ENCODE measurements at regions not wholly inside any gene's neighbourhood (a gene's known extent, or its start where the extent isn't known, plus 50 kb on each side); places are given as distances from the start of the nearest gene placed in this dataset.
A peak's percentile ranks its signal among the peaks of the same experiment; 100 is the strongest.

DNA sequence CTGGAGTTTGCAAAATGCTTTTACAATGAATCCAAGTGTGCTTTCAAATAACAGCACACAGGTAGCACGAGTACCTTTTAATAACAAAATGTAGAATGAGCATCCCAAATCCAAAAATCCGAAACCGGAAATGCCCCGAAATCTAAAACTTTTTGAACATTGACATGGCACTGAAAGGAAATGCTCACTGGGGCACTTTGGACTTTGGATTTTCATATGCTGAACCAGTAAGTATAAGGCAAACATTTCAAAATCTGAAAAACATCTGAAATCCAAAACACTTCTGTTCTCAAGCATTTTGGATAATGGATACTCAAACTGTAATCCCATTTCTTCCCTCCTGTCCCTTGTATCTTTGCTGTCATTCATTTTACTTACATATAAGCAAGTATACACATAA lies 50.1 kb downstream of the GCNT4 start:
- POLR2A ChIA-PET: no interaction called here
- no peak overlapping the region for H3K4me3 Mint-ChIP-seq
- peaks cover 4% of the 10 kb centered on the region for H3K27me3 Mint-ChIP-seq
- intact Hi-C loops (cut with micrococcal nuclease): no loop called here
- H3K27ac Mint-ChIP-seq: no peak overlapping the region
- H3K4me1 Mint-ChIP-seq (ENCODE audit: low read depth): no peaks in the 10 kb centered on the region
- DNase-seq: no peak
- CTCF ChIA-PET: no interaction called here
- peaks cover 7% of the 10 kb centered on the region for H3K9me3 Mint-ChIP-seq
- peaks cover 5% of the 10 kb centered on the region for H3K36me3 Mint-ChIP-seq

DNA sequence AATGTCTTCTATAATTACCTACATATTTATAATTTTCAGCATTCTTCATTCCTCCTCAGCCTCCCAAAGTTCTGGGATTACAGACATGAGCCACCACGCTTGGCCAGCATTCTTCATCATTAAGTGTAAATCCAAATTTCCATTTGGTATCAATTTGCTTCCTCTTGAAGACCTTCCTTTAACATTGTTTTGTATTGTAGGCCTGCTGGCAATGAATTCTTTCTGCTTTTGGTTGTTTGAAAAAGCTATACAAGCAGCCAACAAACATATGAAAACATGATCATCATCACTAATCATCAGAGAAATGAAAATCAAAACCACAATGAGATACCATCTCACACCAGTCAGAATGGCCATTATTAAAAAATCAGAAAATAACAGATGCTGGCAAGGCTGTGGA lies 56.4 kb downstream of the GCNT4 start:
- Mint-ChIP-seq H3K9me3 (peaks cover 4% of the 10 kb centered on the region), H3K27me3 (peaks cover 7% of the 10 kb centered on the region), H3K4me1 (ENCODE audit: low read depth) (no peaks in the 10 kb centered on the region), H3K4me3 (no peak overlapping the region), H3K36me3 (no peaks in the 10 kb centered on the region), H3K27ac (no peak overlapping the region)
- CTCF ChIA-PET: no interaction called here
- POLR2A ChIA-PET: no interaction called here
- no peak for DNase-seq
- intact Hi-C loops (cut with micrococcal nuclease): no loop called here

DNA sequence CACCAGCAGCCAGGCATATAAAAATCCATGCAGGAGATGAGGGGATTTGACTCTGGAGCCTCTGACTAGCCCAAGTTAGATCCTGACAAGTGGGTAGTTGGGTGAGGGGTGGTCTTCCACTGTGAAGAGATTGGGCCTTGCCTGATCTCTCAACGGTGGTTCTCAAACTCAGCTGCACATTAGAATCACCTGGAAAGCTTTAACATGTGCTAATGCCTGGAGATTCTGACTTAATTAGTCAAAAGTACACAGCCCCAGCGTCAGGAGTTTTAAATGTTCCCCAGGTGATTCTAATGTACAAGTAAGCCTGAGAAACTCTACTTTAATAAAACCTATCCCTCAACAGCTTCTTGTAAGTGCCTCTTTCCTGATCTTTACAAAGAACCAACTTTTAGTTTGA lies 57.5 kb downstream of the GCNT4 start:
- DNase-seq: no peak
- Mint-ChIP-seq H3K27me3 (peaks cover 7% of the 10 kb centered on the region), H3K9me3 (peaks cover 4% of the 10 kb centered on the region), H3K4me1 (ENCODE audit: low read depth) (no peaks in the 10 kb centered on the region), H3K36me3 (no peaks in the 10 kb centered on the region), H3K4me3 (no peak overlapping the region), H3K27ac (no peak overlapping the region)
- intact Hi-C loops (cut with micrococcal nuclease): no loop called here
- POLR2A ChIA-PET: no interaction called here
- CTCF ChIA-PET: no interaction called here

DNA sequence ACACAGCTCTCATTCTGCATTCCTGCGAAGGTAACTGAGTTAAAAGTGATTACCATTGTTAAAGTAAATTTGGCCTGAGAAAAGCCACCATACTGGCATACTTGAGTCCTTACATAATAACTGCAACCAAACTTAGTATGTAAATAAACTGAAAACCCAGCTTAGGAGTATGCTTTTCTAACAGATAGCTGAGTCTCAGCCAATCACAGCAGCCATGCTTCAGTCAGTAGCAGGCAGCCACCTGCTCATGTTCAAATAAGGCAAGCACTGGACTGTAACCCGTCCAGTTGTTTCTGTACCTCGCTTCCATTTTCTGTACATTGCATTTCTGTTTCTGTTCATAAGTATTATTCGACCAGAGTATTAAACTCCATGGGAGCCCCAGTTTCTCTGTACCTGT lies 58.6 kb downstream of the GCNT4 start:
- ChIA-PET POLR2A (no interaction called here), CTCF (no interaction called here)
- Mint-ChIP-seq H3K4me1 (ENCODE audit: low read depth) (no peaks in the 10 kb centered on the region), H3K27ac (no peak overlapping the region), H3K9me3 (peaks cover 4% of the 10 kb centered on the region), H3K27me3 (peaks cover 5% of the 10 kb centered on the region), H3K4me3 (no peak overlapping the region), H3K36me3 (no peaks in the 10 kb centered on the region)
- DNase-seq: no peak
- intact Hi-C loops (cut with micrococcal nuclease): no loop called here

DNA sequence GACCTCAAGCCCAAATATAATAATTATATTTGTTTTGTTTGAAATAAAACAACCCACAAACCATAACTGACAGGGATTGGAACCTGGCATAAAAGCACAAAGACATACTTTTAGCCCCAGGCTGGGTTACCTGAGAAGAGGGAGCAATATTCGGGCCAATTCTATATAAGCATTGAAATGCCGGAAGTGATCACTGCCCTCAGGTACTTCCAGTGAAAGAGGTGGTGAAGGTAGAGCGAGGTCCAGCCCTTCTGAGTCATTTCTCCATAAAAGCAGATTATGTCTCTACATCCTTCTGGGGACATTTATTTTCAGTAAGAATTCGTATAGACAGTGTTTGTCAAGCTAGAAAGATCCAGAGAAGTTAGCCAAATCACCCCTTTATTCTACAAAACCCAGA lies 59.6 kb downstream of the GCNT4 start:
- DNase-seq: no peak
- Mint-ChIP-seq H3K9me3 (peaks cover 11% of the 10 kb centered on the region), H3K27me3 (peaks cover 4% of the 10 kb centered on the region), H3K27ac (no peak overlapping the region), H3K36me3 (no peaks in the 10 kb centered on the region), H3K4me3 (no peak overlapping the region), H3K4me1 (ENCODE audit: low read depth) (no peaks in the 10 kb centered on the region)
- ChIA-PET CTCF (interaction anchor here (0.6 kb wide), 1 partner anchor 539 kb away, joined by 3 read pairs; no protein-coding TSS in a partner anchor), POLR2A (no interaction called here)
- intact Hi-C loops (cut with micrococcal nuclease): no loop called here

DNA sequence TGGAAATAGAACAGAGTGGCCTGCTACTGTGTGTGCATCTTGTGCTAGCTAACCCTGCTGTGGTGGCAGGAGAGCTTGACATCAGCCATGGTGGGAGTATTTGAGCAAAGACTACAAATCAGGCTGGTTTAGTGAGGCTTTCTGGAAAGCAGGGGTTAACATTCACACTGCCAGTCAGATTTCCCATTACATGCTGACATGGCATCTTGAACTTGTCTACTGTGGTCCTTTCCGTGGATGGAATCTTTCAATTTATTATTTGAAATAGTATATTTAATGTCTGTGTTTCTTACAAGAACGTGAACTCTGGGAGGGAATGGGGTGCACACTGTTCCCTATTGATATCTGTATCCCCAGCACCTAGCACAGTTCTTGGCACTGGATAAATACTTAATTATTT lies 60.8 kb downstream of the GCNT4 start:
- Mint-ChIP-seq H3K9me3 (peaks cover 8% of the 10 kb centered on the region), H3K36me3 (no peaks in the 10 kb centered on the region), H3K27ac (no peak overlapping the region), H3K4me3 (no peak overlapping the region), H3K4me1 (ENCODE audit: low read depth) (no peaks in the 10 kb centered on the region), H3K27me3 (peaks cover 1% of the 10 kb centered on the region)
- intact Hi-C loops (cut with micrococcal nuclease): no loop called here
- no peak for DNase-seq
- ChIA-PET CTCF (no interaction called here), POLR2A (no interaction called here)

DNA sequence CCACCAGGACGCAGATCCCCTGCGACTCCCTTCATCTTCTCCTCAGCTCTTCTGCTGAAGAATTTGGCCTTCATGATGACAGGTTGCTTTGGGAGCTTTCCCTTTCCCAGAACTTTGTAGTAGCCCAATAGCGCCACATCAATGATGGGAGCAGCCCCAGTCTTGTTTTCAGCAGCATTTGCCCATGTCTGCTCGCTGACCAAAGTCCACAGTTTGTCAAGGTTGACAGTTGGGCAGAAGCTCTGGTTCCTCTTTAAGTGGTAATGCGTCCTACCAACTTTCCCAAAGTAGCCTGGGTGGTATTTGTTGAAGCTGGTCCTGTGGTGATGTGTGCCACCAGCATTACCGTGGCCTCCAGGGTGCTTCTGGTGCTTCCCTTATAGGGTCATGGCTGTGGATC lies 62.2 kb downstream of the GCNT4 start:
- Mint-ChIP-seq H3K27me3 (no peaks in the 10 kb centered on the region), H3K9me3 (peaks cover 7% of the 10 kb centered on the region), H3K27ac (no peak overlapping the region), H3K36me3 (no peaks in the 10 kb centered on the region), H3K4me3 (no peak overlapping the region), H3K4me1 (ENCODE audit: low read depth) (no peaks in the 10 kb centered on the region)
- ChIA-PET CTCF (no interaction called here), POLR2A (no interaction called here)
- DNase-seq: no peak
- intact Hi-C loops (cut with micrococcal nuclease): no loop called here

DNA sequence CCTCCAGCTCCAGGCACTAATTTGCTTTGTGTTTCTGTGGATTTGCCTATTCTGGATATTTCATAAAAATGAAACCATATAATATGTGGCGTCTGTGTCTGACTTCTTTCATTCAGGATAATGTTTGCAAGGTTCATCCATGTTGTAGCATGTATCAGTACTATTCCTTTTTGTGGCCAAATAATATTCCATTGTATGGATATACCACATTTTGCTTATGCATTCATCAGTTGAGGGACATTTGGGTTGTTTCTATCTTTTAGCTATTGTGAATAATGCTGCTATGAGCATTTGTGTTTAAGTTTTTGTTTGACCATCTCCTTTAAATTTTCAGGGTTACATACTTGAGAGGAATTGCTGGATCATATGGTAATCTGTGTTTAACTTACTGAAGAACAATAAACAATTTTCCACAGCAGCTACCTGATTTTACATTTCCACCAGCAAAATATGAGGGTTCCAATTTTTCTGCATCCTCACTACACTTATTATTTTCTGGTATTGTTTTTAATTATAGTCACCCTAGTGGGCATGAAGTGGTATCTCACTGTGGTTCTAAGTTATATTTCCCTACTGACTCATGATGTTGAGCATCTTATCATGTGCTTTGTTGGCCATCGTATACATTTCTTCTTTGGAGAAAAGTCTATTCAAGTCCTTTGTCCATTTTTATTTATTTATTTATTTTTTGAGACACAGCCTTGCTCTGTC lies 63.9 kb downstream of the GCNT4 start:
- intact Hi-C loops (cut with micrococcal nuclease): no loop called here
- Mint-ChIP-seq H3K4me3 (no peak overlapping the region), H3K27ac (no peak overlapping the region), H3K4me1 (ENCODE audit: low read depth) (no peaks in the 10 kb centered on the region), H3K27me3 (no peaks in the 10 kb centered on the region), H3K9me3 (peaks cover 7% of the 10 kb centered on the region), H3K36me3 (no peaks in the 10 kb centered on the region)
- no peak for DNase-seq
- POLR2A ChIA-PET: no interaction called here
- CTCF ChIA-PET: interaction anchor here (0.6 kb wide), 1 partner anchor 820 kb away, joined by 3 read pairs; no protein-coding TSS in a partner anchor

DNA sequence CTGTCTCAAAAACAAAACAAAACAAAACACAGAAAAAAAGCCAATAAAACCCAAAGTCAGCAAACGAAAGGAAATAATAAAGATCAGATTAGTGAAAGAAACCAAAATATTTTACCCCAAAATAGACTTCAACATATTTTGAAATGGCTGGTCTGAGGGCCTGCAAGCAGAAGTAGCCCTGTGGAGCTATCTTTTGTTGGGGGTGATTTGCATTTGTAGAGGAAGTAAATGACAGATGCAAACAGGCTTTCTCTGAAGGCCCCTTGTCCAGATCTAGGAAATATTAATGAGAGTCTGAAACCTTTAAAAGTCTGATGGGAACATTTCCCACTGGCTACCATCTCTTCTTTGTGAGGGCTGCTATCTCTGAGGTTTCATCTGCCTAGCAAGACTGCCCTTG lies 74.0 kb downstream of the GCNT4 start:
- Mint-ChIP-seq H3K9me3 (peaks cover 7% of the 10 kb centered on the region), H3K4me3 (no peak overlapping the region), H3K27ac (no peak overlapping the region), H3K36me3 (peaks cover 8% of the 10 kb centered on the region), H3K27me3 (peaks cover 1% of the 10 kb centered on the region), H3K4me1 (ENCODE audit: low read depth) (peaks cover 27% of the 10 kb centered on the region)
- CTCF ChIA-PET: no interaction called here
- POLR2A ChIA-PET: no interaction called here
- intact Hi-C loops (cut with micrococcal nuclease): no loop called here
- no peak for DNase-seq

DNA sequence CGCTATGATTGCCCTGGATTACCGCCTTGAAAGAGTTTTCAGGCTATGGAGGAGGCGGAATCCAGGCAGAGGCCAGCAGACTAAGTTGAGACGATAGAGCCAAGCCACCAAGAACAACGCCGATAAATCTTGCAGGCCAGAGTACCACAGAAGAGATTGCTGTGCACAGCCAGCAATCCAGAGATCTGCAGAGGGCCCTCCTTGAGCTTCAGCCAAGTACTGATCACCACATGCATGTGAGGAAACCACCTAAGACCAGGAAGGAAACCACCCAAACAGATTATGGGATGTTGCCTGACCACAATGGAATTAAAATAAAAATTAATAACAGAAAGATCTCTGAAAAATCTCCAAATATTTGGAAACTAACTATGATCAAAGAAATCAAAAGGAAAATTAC lies 74.9 kb downstream of the GCNT4 start:
- Mint-ChIP-seq H3K4me1 (ENCODE audit: low read depth) (peaks cover 27% of the 10 kb centered on the region), H3K4me3 (no peak overlapping the region), H3K36me3 (peaks cover 8% of the 10 kb centered on the region), H3K9me3 (peaks cover 7% of the 10 kb centered on the region), H3K27me3 (peaks cover 1% of the 10 kb centered on the region), H3K27ac (no peak overlapping the region)
- intact Hi-C loops (cut with micrococcal nuclease): no loop called here
- DNase-seq: no peak
- ChIA-PET CTCF (no interaction called here), POLR2A (no interaction called here)

DNA sequence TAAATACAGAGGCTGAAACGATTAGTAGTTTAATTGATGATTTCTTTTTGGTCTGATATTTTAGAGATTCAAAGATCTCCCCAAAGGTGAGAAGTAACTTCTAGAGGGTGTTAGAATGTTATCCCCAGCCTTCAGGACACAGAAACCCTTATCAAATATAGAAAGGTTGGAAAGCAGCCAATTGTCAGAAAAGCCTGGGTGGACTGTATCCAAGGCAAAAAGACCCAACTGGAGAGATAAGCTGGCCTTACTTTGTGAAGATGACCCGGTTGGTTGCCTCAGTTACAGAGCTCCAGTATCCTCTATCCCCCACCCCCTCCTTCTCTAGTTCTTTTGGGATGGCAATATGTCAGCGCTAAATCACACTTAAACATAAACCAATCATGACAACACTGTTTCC lies 75.7 kb downstream of the GCNT4 start:
- Mint-ChIP-seq H3K27me3 (peaks cover 1% of the 10 kb centered on the region), H3K4me3 (no peak overlapping the region), H3K27ac (no peak overlapping the region), H3K36me3 (peaks cover 8% of the 10 kb centered on the region), H3K4me1 (ENCODE audit: low read depth) (peaks cover 27% of the 10 kb centered on the region), H3K9me3 (peaks cover 10% of the 10 kb centered on the region)
- ChIA-PET CTCF (no interaction called here), POLR2A (no interaction called here)
- DNase-seq: no peak
- intact Hi-C loops (cut with micrococcal nuclease): no loop called here

DNA sequence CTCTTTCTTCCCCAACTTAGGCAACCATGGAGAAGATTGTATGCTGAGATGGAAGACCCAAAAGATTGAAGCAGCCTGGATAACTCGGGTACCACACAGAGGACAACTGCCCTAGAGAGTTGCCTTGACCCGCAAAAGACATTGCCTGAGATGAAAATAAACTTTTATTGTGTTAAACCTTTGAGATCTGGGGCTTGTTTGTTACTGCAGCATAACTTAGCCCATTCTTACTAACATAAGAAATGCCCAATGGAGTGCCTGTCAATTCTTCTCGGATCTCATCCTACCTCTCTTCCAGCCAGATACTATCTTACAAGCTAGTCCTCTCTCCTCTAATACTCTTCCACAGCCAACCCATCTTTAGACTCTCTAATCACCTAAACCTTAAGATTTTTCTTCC lies 76.8 kb downstream of the GCNT4 start:
- peaks cover 1% of the 10 kb centered on the region for H3K27me3 Mint-ChIP-seq
- H3K4me3 Mint-ChIP-seq: no peak overlapping the region
- CTCF ChIA-PET: no interaction called here
- H3K27ac Mint-ChIP-seq: peak overlapping the region; percentile 59
- POLR2A ChIA-PET: no interaction called here
- H3K4me1 Mint-ChIP-seq (ENCODE audit: low read depth): peaks cover 27% of the 10 kb centered on the region
- peaks cover 10% of the 10 kb centered on the region for H3K9me3 Mint-ChIP-seq
- no peak for DNase-seq
- intact Hi-C loops (cut with micrococcal nuclease): loop anchor here (2.0 kb wide), 1 partner anchor 75 kb away; no protein-coding TSS in a partner anchor
- peaks cover 8% of the 10 kb centered on the region for H3K36me3 Mint-ChIP-seq

DNA sequence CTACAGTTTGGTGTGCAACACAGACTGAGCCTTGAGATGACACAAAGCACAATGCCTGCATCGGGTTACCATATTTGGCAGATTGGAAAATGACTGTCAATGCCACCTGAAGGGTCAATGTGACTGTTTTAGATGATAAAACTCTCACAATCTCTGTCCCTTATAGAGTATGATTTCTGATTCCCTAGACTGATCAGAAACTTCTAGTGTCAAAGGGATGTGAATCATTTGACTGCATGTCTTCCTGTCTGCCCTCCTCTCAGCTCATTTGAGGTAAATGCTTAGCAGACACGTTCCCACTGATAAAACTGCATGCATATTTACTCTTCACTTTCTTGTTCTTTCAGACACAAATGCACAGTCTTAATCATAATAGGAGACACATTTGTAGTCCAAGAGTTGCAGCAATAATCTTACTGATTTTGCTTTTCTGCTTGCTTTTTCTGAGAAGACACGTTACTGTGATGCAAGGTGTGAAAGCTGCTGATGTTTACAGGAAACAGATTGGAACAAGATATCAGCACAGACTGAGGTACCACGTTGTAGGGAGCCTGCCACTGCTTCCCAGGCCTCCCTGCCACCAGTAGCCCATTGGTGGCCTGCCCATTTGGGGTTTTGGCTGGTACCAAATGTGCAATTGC lies 77.8 kb downstream of the GCNT4 start:
- peak overlapping the region; percentile 82 for H3K27ac Mint-ChIP-seq
- CTCF ChIA-PET: interaction anchor here (1.1 to 1.3 kb wide), 3 partner anchors 40 to 74 kb away, joined by 3 read pairs; no protein-coding TSS in a partner anchor
- peak; percentile 53 for DNase-seq
- peaks cover 27% of the 10 kb centered on the region for H3K4me1 Mint-ChIP-seq (ENCODE audit: low read depth)
- H3K36me3 Mint-ChIP-seq: peaks cover 8% of the 10 kb centered on the region
- POLR2A ChIA-PET: no interaction called here
- intact Hi-C loops (cut with micrococcal nuclease): loop anchor here (1.0 to 5.0 kb wide), 4 partner anchors 29 to 593 kb away; no protein-coding TSS in a partner anchor
- H3K4me3 Mint-ChIP-seq: peak overlapping the region; percentile 7
- H3K9me3 Mint-ChIP-seq: peaks cover 10% of the 10 kb centered on the region
- H3K27me3 Mint-ChIP-seq: peaks cover 1% of the 10 kb centered on the region

Data from activated CD4-positive, alpha-beta memory T cell treated with anti-CD3 and anti-CD28 coated beads for 36 hours (primary cell).